Mammary epithelial cell (primary cell): ENCODE measurements at regions not wholly inside any gene's neighbourhood (a gene's known extent, or its start where the extent isn't known, plus 50 kb on each side); places are given as distances from the start of the nearest gene placed in this dataset.

ENCODE experiments used
- CTCF ChIP-seq, 2 donors: IDR thresholded peaks in 1 of 2; conservative IDR thresholded peaks in 1 of 2; 2 replicates each; pipeline ENCODE4 v1.5.1; 2011 to 2012; ENCODE audit warnings: inconsistent platforms in 2 of 2, low read length in 2 of 2, mild to moderate bottlenecking in 2 of 2, control low read depth in 1 of 2, low read depth in 1 of 2; ENCODE audit not compliant: insufficient read depth in 1 of 2; ENCODE audit errors: extremely low read depth in 1 of 2
- EZH2 ChIP-seq: IDR thresholded peaks from 2 replicates; pipeline ENCODE4 v1.6.1; 2012; ENCODE audit warnings: low read length, inconsistent platforms, borderline replicate concordance

GRCh38 chr14:28542040-28542439, 224.5 kb upstream of the FOXG1 start:
- no peak for TF ChIP-seq CTCF (conservative IDR thresholded peaks at IDR 0.05 in 1 of 2, IDR thresholded peaks at IDR 0.05 in 1 of 2; ENCODE audit: extremely low read depth in 1 of 2, insufficient read depth in 1 of 2, low read depth in 1 of 2, low read length in 2 of 2)
- TF ChIP-seq EZH2 = no peak
